ENCODE measurements at regions not wholly inside any gene's neighbourhood (a gene's known extent, or its start where the extent isn't known, plus 50 kb on each side); places are given as distances from the start of the nearest gene placed in this dataset.

DNA sequence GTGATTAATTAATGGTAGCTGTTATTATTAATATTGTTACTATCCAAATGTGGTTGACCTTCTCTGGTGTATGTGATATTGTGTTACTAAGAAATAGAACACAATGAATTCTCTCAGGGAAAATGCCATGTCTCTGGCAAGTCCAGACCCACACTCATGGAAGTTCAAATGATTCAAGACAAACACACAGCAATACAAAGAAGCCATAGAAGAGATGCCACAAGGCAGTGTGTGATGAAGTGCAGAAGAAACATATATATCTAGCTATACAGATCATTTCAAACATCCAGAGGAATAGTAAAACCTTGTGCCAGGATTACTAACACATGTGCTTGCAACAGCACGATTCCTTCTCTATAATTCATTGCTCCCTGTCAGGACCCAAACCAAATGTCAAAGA lies 93.1 kb upstream of the SOD3 start:
- no peaks in the 10 kb centered on the region for H3K36me3 ChIP-seq
- TF ChIP-seq, protein P1, sequence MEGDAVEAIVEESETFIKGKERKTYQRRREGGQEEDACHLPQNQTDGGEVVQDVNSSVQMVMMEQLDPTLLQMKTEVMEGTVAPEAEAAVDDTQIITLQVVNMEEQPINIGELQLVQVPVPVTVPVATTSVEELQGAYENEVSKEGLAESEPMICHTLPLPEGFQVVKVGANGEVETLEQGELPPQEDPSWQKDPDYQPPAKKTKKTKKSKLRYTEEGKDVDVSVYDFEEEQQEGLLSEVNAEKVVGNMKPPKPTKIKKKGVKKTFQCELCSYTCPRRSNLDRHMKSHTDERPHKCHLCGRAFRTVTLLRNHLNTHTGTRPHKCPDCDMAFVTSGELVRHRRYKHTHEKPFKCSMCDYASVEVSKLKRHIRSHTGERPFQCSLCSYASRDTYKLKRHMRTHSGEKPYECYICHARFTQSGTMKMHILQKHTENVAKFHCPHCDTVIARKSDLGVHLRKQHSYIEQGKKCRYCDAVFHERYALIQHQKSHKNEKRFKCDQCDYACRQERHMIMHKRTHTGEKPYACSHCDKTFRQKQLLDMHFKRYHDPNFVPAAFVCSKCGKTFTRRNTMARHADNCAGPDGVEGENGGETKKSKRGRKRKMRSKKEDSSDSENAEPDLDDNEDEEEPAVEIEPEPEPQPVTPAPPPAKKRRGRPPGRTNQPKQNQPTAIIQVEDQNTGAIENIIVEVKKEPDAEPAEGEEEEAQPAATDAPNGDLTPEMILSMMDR (IDR thresholded peaks at IDR 0.05), result no peak
- H3K4me3 ChIP-seq, result no peak overlapping the region
- H3K4me1 ChIP-seq, result no peaks in the 10 kb centered on the region
- H3K27ac ChIP-seq, result no peak overlapping the region
- DNase-seq, result no peak
- no peaks in the 10 kb centered on the region for H3K9me3 ChIP-seq
- intact Hi-C loops (cut with DNase I; ENCODE audit: low total_unique reads), result no loop called here
- no peaks in the 10 kb centered on the region for H3K27me3 ChIP-seq

DNA sequence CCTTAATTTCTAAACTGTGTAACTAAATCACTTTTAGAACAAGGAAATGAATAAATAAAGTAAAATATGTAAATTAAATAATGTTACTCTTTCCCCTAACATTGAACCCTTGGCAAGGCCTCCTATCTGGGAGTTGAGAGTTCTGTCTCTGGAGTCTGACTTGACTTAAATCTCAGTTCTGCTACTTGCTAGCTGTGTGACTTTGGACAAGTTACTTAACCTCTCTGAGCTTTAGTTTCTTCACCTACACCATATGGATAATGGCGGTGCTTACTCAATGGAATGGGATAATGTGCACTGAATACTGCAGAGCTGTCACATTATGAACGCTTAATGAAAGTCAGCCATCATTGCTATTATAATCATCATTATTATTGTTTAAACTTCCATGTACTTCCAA lies 92.1 kb upstream of the SOD3 start:
- Histone ChIP-seq H3K9me3 (no peaks in the 10 kb centered on the region), H3K36me3 (no peaks in the 10 kb centered on the region), H3K4me3 (no peak overlapping the region), H3K4me1 (no peaks in the 10 kb centered on the region), H3K27ac (no peak overlapping the region), H3K27me3 (no peaks in the 10 kb centered on the region)
- TF ChIP-seq, protein P1 (IDR thresholded peaks at IDR 0.05), result no peak
- intact Hi-C loops (cut with DNase I; ENCODE audit: low total_unique reads), result no loop called here
- DNase-seq, result no peak

DNA sequence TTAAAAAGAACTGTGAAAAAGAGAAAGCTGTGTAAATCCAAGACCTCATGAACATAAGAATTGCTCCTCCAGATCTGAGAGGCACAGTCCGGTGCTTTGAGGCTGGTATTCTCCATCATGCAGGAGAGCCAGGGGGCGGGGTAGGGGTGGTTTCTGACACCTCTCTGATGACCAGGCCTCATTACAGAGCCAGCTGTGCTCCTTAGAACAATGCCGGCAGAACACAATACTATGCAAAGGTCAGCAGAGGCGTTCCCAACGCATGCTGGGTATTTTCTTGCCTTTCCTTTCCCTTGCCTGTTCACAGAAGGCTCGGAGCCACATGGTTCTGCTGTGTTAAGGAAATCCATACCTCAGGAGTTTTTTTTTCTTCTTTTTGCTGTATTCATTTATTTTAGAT lies 91.2 kb upstream of the SOD3 start:
- H3K36me3 ChIP-seq, result no peaks in the 10 kb centered on the region
- no peaks in the 10 kb centered on the region for H3K4me1 ChIP-seq
- H3K27ac ChIP-seq, result no peak overlapping the region
- intact Hi-C loops (cut with DNase I; ENCODE audit: low total_unique reads), result no loop called here
- H3K27me3 ChIP-seq, result no peaks in the 10 kb centered on the region
- DNase-seq, result no peak
- no peaks in the 10 kb centered on the region for H3K9me3 ChIP-seq
- no peak overlapping the region for H3K4me3 ChIP-seq
- TF ChIP-seq, protein P1 (IDR thresholded peaks at IDR 0.05), result no peak

DNA sequence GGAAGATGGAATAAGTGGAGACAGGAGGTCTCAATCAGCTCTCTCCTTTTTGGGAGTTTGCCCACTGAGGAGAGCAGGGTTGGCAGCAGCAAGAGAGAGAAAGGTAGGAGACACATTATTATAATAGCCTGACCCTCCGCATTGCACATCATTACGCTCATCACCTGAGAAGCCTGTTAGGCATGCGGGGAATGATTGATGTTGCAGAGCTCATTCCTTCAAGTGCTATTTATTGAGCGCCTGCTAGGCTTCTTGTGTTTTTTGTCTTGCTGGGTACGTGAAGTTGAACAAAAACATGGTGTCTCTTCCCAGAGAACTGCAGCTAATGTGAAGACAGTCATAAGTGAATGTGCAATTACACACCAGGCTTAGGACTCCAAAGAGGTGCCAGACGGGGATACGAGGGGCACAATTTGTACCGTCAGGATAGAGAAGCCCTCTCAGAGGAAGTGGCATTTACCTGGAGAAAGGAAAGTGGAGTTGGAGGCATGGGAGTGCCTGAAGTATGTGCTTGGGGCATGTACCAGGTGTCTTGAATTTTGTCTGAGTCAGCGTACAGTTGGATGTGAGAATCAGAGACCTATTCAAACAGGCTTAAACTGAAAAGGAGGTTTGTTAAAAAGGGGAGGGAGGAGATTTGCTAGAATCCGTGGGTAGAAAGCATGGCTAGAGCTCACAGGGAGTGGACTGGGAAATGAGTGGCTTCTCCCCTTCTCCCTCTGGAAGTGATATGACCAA lies 90.2 kb upstream of the SOD3 start:
- no peaks in the 10 kb centered on the region for H3K9me3 ChIP-seq
- no peak for DNase-seq

DNA sequence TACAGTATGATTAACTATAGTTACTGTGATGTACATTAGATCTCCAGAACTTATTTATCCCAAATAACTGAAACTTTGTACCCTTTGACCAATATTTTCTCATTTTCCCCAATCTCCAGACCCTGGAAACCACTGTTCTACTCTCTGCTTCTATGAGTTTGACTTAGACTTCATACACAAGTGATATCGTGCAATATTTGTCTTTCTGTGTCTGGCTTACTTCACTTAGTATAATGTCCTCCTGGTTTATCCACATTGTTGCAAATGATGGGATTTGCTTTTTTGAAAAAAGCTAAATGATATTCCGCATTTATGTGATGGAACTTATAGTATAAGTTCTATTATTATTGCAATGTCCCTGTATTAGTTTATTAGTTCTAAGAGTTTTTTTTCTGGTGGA lies 81.8 kb upstream of the SOD3 start:
- Histone ChIP-seq H3K27me3 (no peaks in the 10 kb centered on the region), H3K36me3 (no peaks in the 10 kb centered on the region), H3K4me3 (no peak overlapping the region), H3K4me1 (no peaks in the 10 kb centered on the region), H3K9me3 (peaks cover 0 to 4% (median 0%) of the 10 kb centered on the region in 3 donors), H3K27ac (no peak overlapping the region)
- TF ChIP-seq, protein P1 (IDR thresholded peaks at IDR 0.05), result no peak
- intact Hi-C loops (cut with DNase I; ENCODE audit: low total_unique reads), result no loop called here
- no peak for DNase-seq

More for the DNA sequence above, 90.2 kb upstream of the SOD3 start:
- H3K27me3 ChIP-seq, result no peaks in the 10 kb centered on the region
- intact Hi-C loops (cut with DNase I; ENCODE audit: low total_unique reads), result no loop called here
- H3K4me1 ChIP-seq, result no peaks in the 10 kb centered on the region
- no peaks in the 10 kb centered on the region for H3K36me3 ChIP-seq
- H3K4me3 ChIP-seq, result no peak overlapping the region
- H3K27ac ChIP-seq, result no peak overlapping the region
- TF ChIP-seq, protein P1 (IDR thresholded peaks at IDR 0.05), result no peak

Data from tibial artery (tissue), 4 donors.